Activated naive CD4-positive, alpha-beta T cell treated with Interleukin-2 at 50 U/mL for 16 hours (primary cell): ENCODE measurements at regions not wholly inside any gene's neighbourhood (a gene's known extent, or its start where the extent isn't known, plus 50 kb on each side); places are given as distances from the start of the nearest gene placed in this dataset.

Experiments used
- DNase-seq: peaks from one replicate; pipeline ENCODE4 v3.0.0-alpha.2; 2020

DNA sequence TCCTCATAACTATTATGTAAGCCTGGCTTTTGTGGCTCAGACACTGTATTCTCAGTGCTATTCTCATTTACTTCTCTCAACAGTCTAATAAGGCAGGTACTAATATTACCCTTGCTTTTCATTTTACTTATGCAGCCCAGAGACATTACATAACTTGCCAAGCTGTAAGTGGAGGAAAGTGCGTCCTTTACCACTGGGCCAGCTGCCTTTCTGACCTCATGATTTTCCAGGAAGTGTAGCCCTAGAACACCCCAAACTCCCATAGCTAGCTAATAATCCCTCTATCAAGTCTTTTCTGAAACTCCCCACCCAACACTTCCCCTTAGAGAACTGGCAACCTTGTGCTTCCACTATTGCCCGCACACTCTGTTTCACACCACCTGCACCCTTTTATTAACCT lies 192.9 kb upstream of the HMHB1 start:
- no peak for DNase-seq

GRCh38 chr5:143618141-143618540 lies 193.8 kb upstream of the HMHB1 start:
- DNase-seq: no peak

DNA sequence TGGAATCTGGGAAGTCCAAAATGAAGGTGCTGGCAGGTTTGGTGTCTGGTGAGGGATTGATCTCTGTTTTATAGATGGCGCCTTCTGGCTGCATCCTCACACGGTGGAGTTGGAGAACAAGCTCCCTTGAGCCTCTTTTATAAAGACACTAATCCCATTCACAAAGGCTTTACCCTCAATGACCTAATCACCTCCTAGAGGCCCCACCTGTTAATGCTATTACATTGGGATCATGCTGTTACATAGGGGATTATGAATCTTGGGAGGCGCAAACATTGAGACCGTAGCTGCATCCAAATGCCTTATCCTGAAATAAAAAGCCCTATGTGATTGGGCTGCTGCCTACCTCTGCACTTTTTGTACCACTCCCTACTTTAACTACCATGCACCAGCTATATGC lies 197.1 kb upstream of the HMHB1 start:
- DNase-seq: no peak

GRCh38 chr5:143613329-143613728 lies 198.6 kb upstream of the HMHB1 start:
- DNase-seq: no peak

DNA sequence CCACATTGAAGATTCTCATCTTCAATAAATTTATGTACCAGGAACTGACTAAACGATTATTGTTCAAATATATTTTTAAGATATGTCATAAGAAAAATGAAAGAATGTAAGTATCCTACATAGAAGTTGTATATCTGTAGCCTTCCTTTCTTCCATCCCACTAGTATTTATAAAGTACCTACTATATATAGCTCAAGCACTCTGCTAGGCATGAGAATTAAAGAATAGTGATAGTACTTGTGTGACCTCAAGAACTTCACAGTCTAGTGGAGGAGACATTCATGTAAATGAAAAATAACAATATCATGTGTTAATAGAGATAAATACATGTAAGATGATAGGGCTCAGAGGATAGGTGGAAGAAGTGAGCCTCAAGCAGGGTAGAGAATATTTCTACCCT lies 201.0 kb upstream of the HMHB1 start:
- no peak for DNase-seq

GRCh38 chr5:143606043-143606752 lies 202.7 kb upstream of the NR3C1 start:
- peak; percentile 24 for DNase-seq

GRCh38 chr5:143605403-143606005 lies 202.0 kb upstream of the NR3C1 start:
- peak; percentile 9 for DNase-seq

GRCh38 chr5:143601917-143602333 lies 198.4 kb upstream of the NR3C1 start:
- DNase-seq: no peak

DNA sequence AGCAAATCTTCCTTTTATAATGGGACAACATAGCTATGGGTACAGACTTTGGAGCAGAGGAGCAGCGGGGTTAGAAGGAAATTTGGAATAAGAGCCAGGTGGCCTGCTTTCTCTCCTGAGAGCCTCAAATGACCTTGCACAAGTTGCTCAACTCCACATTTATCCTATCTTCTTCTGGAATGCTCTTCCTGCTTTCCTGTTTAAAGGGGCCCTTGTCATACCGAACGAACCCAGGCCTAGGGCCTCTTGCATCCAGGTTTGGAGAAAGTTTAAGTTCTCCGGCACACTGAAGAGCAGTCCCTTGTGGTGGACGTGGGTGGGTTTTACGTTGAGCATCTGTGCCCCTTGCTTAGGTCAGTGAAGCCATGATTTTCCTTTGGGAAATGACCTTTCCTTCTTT lies 197.9 kb upstream of the NR3C1 start:
- no peak for DNase-seq

DNA sequence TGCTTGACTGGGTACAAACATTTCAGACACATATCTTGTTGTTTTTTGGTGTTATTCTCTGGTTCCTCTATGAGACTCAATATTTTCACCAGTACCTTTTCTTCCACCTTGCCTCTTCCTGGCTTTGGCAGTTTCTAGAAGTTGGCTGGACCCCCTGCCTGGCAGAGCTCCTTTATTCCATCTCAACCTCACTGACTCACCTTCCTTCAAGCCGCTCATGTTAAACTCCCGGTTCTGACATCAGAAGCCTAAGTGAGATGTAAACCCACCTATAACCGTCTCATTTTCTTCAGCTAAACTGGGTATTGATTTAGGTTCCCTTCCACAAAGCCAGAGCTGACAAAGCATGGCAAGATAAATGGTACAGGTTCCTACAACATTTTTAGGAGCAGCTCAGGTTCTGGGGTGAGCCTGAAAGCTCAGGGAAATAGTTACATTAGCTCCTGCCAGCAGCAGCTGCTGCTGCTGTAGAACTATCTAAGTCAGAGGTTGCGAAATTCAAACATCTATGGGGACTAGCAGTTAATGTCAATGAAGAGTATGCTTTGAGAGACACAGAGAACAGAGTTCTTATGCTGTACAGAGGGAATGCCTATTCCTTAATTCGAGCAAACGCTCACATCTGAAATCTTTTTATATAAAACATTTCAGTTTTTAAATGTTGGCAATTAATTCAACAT lies 197.1 kb upstream of the NR3C1 start:
- DNase-seq: no peak

GRCh38 chr5:143599474-143599873 lies 196.0 kb upstream of the NR3C1 start:
- DNase-seq: no peak

DNA sequence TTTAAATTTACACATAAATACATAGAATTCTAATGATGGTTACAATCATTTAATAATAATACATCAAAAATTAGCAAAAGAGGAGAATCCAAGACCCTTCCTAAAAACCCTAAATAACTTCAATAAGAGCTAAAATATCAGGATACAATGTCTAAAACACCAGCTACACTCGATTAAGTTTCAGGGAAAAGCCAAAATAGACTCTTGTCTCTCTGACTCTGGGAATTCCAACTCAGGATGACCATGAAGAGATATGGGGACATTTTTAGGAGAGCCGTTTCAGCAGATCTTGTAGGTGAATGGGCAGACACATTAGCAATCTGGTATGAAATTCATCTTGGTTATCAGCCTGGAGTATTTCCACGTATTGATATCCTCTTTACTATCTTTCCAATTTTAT lies 193.3 kb upstream of the NR3C1 start:
- no peak for DNase-seq

DNA sequence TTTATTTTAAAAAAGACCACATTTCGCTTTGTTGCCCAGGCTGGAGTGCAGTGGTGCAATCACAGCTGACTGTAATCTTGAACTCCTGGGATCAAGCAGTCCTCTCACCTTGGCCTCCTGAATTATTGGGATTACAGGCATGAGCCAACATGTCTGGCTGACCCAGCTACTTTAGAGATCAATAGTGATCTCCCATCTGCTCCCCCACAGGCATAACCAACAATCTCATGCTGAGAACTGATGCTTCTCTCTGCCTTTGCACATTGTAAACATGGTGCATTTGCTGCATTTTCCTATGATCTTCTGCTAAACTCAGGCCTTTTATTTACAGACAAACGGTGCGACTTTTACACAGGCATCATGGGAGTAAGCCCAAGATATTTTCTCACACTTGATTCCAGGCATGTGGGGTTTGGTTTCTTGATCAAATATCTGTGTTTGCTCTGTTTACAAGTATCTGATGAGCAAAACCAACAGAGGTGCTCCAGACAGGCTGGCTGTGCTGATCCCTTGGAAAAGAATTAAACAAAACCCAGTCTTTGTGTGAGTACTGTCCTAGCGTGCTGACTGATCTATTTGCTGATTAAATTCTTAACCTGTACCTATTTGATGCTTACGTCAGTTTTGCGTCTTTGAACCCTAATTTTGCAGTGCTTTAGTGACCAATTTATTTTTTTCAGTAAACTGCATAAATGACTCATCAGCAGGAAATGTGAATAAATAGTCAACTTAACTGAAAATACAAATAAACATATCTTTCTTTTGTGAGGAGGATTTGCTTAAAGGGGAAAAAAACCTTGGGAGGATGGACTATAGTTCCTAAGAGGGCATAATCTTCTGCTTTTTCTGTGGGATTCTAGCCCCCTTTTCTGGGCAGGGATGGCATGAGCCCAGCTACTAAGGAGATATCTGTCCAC lies 191.7 kb upstream of the NR3C1 start:
- DNase-seq: no peak

GRCh38 chr5:143593723-143594122 lies 190.2 kb upstream of the NR3C1 start:
- no peak for DNase-seq

GRCh38 chr5:143592648-143593047 lies 189.2 kb upstream of the NR3C1 start:
- DNase-seq: no peak

DNA sequence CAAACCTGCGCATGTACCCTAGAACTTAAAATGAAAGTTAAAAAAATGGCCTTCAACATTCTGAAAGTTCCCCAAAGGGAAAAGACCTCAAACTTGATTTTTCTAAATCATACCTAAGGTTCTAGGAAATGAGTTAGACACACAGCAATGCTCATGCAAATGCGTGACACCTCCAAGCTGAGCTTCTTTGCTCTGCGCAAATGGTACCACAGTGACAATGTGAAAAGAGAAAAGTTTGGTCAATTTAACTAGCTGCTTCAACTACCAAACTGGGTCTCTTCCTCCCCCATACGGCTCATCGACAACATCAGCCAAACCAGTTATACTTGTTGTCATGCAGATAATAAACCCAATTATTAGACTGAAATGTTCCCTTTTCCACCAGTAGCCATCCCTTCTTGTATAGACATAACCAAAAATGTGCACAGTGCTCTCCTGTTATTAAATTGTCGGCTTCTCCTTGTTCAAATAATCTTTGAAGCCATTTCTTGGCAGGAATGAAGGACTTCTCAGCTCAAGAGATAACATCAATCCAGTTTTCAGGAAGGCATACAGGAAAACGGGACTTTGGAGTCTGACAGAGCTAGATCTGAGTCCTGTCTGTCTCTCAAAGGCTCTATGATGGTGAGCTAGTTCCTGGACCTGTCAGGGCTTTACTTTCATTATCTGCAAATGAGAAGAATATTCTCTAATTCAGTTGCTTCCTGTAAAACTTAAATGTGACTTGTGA lies 185.6 kb upstream of the NR3C1 start:
- DNase-seq: no peak

DNA sequence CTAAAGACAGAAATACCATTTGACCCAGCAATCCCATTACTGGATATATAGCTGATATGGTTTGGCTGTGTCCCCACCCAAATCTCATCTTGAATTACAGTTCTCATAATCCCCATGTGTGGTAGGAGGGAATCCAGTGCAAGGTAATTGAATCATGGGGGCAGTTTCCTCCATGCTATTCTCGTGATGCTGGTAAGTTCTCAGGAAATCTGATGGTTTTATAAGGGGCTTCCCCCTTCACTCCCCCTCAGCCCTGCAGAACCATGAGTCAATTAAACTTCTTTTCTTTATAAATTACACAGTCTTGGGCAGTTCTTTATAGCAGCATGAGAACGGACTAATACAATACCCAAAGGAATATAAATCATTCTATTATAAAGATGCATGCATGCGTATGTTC lies 184.6 kb upstream of the NR3C1 start:
- DNase-seq: peak; percentile 7

DNA sequence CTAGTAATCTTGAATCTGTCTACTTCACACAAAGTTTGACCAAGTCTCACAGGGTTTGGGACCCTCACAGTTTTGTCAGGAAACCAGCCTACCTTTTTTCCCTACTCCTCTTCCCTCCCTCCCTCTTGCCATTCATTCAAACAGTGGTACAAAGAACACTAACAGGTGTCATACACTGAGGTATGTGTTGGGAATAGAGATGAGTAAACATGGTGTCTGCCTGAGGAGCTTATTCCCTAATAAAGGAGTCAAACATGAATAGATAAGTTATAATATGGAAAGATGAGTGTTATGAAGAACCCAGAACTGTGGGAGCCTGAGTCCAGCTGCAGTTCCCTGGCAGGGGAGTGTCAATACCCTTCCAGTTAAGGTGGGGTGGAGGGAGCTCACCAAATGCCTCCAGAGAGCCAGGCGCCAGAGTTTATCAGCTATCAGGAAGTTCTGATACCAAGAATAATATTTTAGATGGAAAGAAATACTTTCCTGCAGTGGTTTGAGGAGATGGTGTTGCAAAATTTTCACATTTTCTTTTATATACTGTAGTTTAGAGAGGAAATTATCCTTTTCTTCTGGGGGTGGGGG lies 183.4 kb upstream of the NR3C1 start:
- DNase-seq: no peak

DNA sequence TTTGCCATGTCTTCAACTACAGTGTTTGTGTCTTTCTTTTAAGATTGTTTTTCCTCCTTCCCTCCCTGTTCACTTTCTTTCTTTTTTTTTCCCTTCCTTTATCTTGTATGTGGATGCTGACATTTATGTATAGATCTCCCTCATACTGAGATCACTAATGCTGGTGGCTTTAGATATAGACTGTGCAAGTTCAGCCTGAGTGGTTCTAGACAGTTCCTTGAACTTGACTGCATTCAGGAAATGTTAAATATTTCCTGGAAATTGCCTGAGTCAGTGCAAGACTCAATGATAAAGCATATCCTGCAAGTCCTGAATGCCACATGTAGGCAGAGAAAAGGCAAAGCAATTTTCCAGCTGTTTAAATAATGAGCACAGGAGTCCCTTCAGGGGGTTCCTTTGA lies 182.5 kb upstream of the NR3C1 start:
- DNase-seq: no peak

DNA sequence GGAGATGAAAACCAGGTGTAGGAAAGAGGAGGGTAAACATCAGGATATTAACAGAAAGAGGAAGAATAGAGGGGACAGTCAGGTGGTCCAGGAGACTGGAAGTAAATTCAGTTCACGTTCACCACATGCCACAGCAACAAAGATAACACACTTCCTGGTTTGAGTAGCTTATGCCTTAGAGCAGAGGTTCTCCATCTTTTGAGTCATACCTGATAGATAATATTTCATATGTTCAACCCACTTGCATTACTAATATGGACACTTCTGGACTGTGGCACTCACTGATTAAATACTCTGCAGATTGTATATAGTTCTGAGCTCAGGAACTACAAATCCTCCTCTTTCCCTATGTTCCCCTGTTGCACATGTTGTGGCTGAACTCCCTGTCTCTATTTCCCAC lies 179.9 kb upstream of the NR3C1 start:
- DNase-seq: no peak

GRCh38 chr5:143582869-143583268 lies 179.4 kb upstream of the NR3C1 start:
- DNase-seq: no peak

DNA sequence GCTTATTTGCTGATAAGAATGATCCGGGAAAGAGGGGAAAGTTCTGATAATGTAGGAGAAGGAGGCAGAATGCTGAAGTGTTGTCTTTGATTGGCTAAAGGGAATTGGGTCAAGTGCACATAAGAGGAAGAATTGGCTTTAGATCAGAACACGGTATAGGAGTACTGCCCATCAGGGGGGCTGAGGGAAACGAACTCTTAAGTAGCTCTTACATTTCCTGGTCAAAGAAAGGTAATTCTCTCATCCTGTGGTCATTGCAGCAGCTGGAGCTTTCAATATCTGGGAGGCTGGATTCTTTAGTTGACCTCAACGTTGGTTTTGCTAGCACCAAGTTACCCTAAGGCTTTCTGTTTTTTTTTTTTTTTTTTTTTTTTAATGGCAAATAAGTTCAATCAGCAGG lies 178.7 kb upstream of the NR3C1 start:
- DNase-seq: no peak
